Left lobe of liver (tissue), 2 donors: ENCODE measurements at regions not wholly inside any gene's neighbourhood (a gene's known extent, or its start where the extent isn't known, plus 50 kb on each side); places are given as distances from the start of the nearest gene placed in this dataset.
A peak's percentile ranks its signal among the peaks of the same experiment; 100 is the strongest.

Source experiments
- ATAC-seq: fragments of 200-7000 bp; cut with Tn5 transposase; one replicate; pipeline ENCODE4 v1.9.1; 2020; ENCODE audit warnings: mild to moderate bottlenecking, moderate library complexity
- DNase-seq: peaks from one replicate; pipeline ENCODE4 v3.0.0-alpha.2; 2020; ENCODE audit warnings: low spot score
- donor health status: DM: no; HTN: no; CAD: no; lungs with moderate emphysema.
- donor health status: DM: no; HTN: yes; CAD: no.

GRCh38 chr2:125041846-125042245, 1016.8 kb downstream of the CNTNAP5 start:
- DNase-seq (no peak), ATAC-seq (no peak)

GRCh38 chr2:125042727-125043126, 1017.6 kb downstream of the CNTNAP5 start:
- no peak for ATAC-seq
- no peak for DNase-seq

- ATAC-seq (no peak), DNase-seq (no peak)
Observed at GRCh38 chr2:125070726-125071505, 1045.8 kb downstream of the CNTNAP5 start.

- no peak for DNase-seq
- no peak for ATAC-seq
Observed at GRCh38 chr2:125073440-125073839, 1048.4 kb downstream of the CNTNAP5 start.

- ATAC-seq = peak; percentile 46
Observed at GRCh38 chr2:125085904-125086303, 1060.8 kb downstream of the CNTNAP5 start.

GRCh38 chr2:125086313-125087184, 1061.5 kb downstream of the CNTNAP5 start:
- ATAC-seq (peak; percentile 86), DNase-seq (no peak)

More at GRCh38 chr2:125085904-125086303, 1060.8 kb downstream of the CNTNAP5 start:
- DNase-seq = no peak

GRCh38 chr2:125092276-125093009, 1067.4 kb downstream of the CNTNAP5 start:
- no peak for ATAC-seq
- DNase-seq = no peak

- ATAC-seq = no peak
- DNase-seq = no peak
Observed at GRCh38 chr2:125095826-125096225, 1070.7 kb downstream of the CNTNAP5 start.

- ATAC-seq (no peak), DNase-seq (no peak)
Observed at GRCh38 chr2:125106710-125107109, 1081.6 kb downstream of the CNTNAP5 start.

GRCh38 chr2:125107446-125107845, 1082.4 kb downstream of the CNTNAP5 start:
- DNase-seq (no peak), ATAC-seq (no peak)

- ATAC-seq (no peak), DNase-seq (no peak)
Observed at GRCh38 chr2:125108251-125108650, 1083.2 kb downstream of the CNTNAP5 start.

GRCh38 chr2:125125902-125126301, 1100.8 kb downstream of the CNTNAP5 start:
- no peak for ATAC-seq
- DNase-seq = no peak

- DNase-seq (no peak), ATAC-seq (no peak)
Observed at GRCh38 chr2:125160947-125161346, 1135.9 kb downstream of the CNTNAP5 start.

- DNase-seq (no peak), ATAC-seq (no peak)
Observed at GRCh38 chr2:125167152-125167551, 1142.1 kb downstream of the CNTNAP5 start.

- no peak for DNase-seq
- ATAC-seq = no peak
Observed at GRCh38 chr2:125167820-125168219, 1142.7 kb downstream of the CNTNAP5 start.

- ATAC-seq = no peak
- DNase-seq = no peak
Observed at GRCh38 chr2:125168442-125168841, 1143.4 kb downstream of the CNTNAP5 start.

GRCh38 chr2:125169022-125169763, 1144.1 kb downstream of the CNTNAP5 start:
- ATAC-seq (no peak), DNase-seq (no peak)

- no peak for ATAC-seq
- no peak for DNase-seq
Observed at GRCh38 chr2:125169764-125170146, 1144.7 kb downstream of the CNTNAP5 start.

- ATAC-seq = no peak
- DNase-seq = no peak
Observed at GRCh38 chr2:125172181-125172580, 1147.1 kb downstream of the CNTNAP5 start.

- ATAC-seq = no peak
- DNase-seq = no peak
Observed at GRCh38 chr2:125175415-125175814, 1150.3 kb downstream of the CNTNAP5 start.
